OCI-LY3 (cell line): ENCODE measurements at regions not wholly inside any gene's neighbourhood (a gene's known extent, or its start where the extent isn't known, plus 50 kb on each side); places are given as distances from the start of the nearest gene placed in this dataset.

Experiments used
- H2AFZ ChIP-seq: fragments of 200-600, 300-600 bp; shearing (Covaris generic); 2 replicates; pipeline ENCODE4 v1.6.0; 2014; ENCODE audit warnings: antibody characterized with exemption, low read depth, low read length
- H3K27ac ChIP-seq: fragments of 200-600, 300-600 bp; sonication (generic); 2 replicates; pipeline ENCODE4 v1.5.1; 2014; ENCODE audit warnings: mild to moderate bottlenecking, low read length, moderate library complexity, mixed read lengths
- H3K27me3 ChIP-seq: fragments of 200-600, 300-600 bp; sonication (generic); 2 replicates; pipeline ENCODE4 v1.6.1; 2014; ENCODE audit warnings: low read depth, low read length, mixed read lengths
- H3K36me3 ChIP-seq: fragments of 200-600, 300-600 bp; sonication (generic); replicated peaks from 2 replicates; pipeline ENCODE3; 2014; ENCODE audit warnings: low read depth, low read length, mixed read lengths
- H3K4me1 ChIP-seq: fragments of 300-600, 200-600 bp; sonication (generic); 2 replicates; pipeline ENCODE4 v1.6.1; 2014; ENCODE audit warnings: low read length, mixed read lengths
- H3K4me2 ChIP-seq: fragments of 200-600, 300-600 bp; sonication (generic); 2 replicates; pipeline ENCODE4 v1.6.1; 2014; ENCODE audit warnings: low read length, mixed read lengths
- H3K4me3 ChIP-seq: fragments of 300-600, 200-600 bp; sonication (generic); 2 replicates; pipeline ENCODE4 v1.5.1; 2014; ENCODE audit warnings: antibody characterized with exemption, mild to moderate bottlenecking, low read length, moderate library complexity
- H3K79me2 ChIP-seq: fragments of 300-600, 200-600 bp; shearing (Covaris generic); 2 replicates; pipeline ENCODE4 v1.6.1; 2014; ENCODE audit warnings: mild to moderate bottlenecking, low read length, mixed read lengths
- H3K9ac ChIP-seq: fragments of 300-600, 200-600 bp; shearing (Covaris generic); 2 replicates; pipeline ENCODE4 v1.6.0; 2014; ENCODE audit warnings: mild to moderate bottlenecking, low read length, moderate library complexity
- H3K9me3 ChIP-seq: fragments of 200-600, 300-600 bp; shearing (Covaris generic); 2 replicates; pipeline ENCODE4 v1.6.1; 2014; ENCODE audit warnings: low read length, mixed read lengths; ENCODE audit not compliant: insufficient read depth
- H4K20me1 ChIP-seq: fragments of 200-600, 300-600 bp; sonication (generic); 2 replicates; pipeline ENCODE4 v1.6.1; 2016; ENCODE audit warnings: low read length, mixed read lengths; ENCODE audit not compliant: insufficient read depth
- EZH2phosphoT487 ChIP-seq: fragments of 200-600 bp; shearing (Covaris generic); IDR thresholded peaks from 2 replicates; pipeline ENCODE4 v1.6.1; 2018; ENCODE audit warnings: antibody characterized with exemption, mixed run types, low read depth
- TF ChIP-seq, protein P1 (sequence below): fragments of 200-600, 300-600 bp; sonication (generic); IDR thresholded peaks from 2 replicates; pipeline ENCODE4 v1.5.1; 2014; ENCODE audit warnings: antibody characterized with exemption, low read length, low read depth

GRCh38 chr7:91596287-91596686, 284.2 kb downstream of the MTERF1 start:
- H3K79me2 ChIP-seq, result no peaks in the 10 kb centered on the region
- no peaks in the 10 kb centered on the region for H3K27me3 ChIP-seq
- H3K27ac ChIP-seq, result no peak overlapping the region
- TF ChIP-seq, protein P1, sequence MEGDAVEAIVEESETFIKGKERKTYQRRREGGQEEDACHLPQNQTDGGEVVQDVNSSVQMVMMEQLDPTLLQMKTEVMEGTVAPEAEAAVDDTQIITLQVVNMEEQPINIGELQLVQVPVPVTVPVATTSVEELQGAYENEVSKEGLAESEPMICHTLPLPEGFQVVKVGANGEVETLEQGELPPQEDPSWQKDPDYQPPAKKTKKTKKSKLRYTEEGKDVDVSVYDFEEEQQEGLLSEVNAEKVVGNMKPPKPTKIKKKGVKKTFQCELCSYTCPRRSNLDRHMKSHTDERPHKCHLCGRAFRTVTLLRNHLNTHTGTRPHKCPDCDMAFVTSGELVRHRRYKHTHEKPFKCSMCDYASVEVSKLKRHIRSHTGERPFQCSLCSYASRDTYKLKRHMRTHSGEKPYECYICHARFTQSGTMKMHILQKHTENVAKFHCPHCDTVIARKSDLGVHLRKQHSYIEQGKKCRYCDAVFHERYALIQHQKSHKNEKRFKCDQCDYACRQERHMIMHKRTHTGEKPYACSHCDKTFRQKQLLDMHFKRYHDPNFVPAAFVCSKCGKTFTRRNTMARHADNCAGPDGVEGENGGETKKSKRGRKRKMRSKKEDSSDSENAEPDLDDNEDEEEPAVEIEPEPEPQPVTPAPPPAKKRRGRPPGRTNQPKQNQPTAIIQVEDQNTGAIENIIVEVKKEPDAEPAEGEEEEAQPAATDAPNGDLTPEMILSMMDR, result no peak
- TF ChIP-seq EZH2phosphoT487, result no peak
- H3K4me2 ChIP-seq, result no peak overlapping the region
- H3K9ac ChIP-seq, result no peak overlapping the region
- no peaks in the 10 kb centered on the region for H3K9me3 ChIP-seq
- H3K4me1 ChIP-seq, result no peaks in the 10 kb centered on the region
- no peaks in the 10 kb centered on the region for H3K36me3 ChIP-seq
- no peak overlapping the region for H3K4me3 ChIP-seq
- H2AFZ ChIP-seq, result no peak overlapping the region
- no peaks in the 10 kb centered on the region for H4K20me1 ChIP-seq

DNA sequence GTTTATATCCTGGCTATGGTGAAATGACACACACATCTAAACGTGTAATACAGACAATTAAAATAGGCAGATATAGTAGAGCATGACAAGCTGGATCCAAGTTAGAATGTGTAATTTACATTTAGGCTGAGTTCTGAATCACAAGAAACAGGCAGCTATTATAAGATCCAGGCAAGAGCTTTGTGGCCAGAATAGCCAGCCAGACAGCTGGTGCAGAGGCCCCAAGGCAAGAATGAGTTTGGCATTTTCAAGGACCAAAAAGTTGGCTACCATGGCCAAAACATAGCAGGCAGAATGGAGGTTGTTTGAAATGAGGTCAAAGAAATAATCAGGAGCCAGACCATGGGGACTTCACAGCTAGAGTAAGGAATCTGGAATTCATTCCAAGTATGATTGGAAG, 281.7 kb downstream of the MTERF1 start:
- Histone ChIP-seq H3K9ac (no peak overlapping the region), H4K20me1 (no peaks in the 10 kb centered on the region), H3K27me3 (no peaks in the 10 kb centered on the region), H3K9me3 (no peaks in the 10 kb centered on the region), H3K79me2 (no peaks in the 10 kb centered on the region), H3K27ac (no peak overlapping the region), H3K4me2 (no peak overlapping the region), H3K4me3 (no peak overlapping the region), H3K4me1 (no peaks in the 10 kb centered on the region), H2AFZ (no peak overlapping the region), H3K36me3 (no peaks in the 10 kb centered on the region)
- no peak for TF ChIP-seq EZH2phosphoT487
- TF ChIP-seq, protein P1, result no peak

- H3K79me2 ChIP-seq, result no peaks in the 10 kb centered on the region
- TF ChIP-seq EZH2phosphoT487, result no peak
- TF ChIP-seq, protein P1, result no peak
- H3K27ac ChIP-seq, result no peak overlapping the region
- no peak overlapping the region for H2AFZ ChIP-seq
- no peaks in the 10 kb centered on the region for H3K36me3 ChIP-seq
- H4K20me1 ChIP-seq, result no peaks in the 10 kb centered on the region
- H3K4me2 ChIP-seq, result no peak overlapping the region
- no peak overlapping the region for H3K4me3 ChIP-seq
- no peaks in the 10 kb centered on the region for H3K9me3 ChIP-seq
- no peaks in the 10 kb centered on the region for H3K4me1 ChIP-seq
- H3K27me3 ChIP-seq, result no peaks in the 10 kb centered on the region
- no peak overlapping the region for H3K9ac ChIP-seq
These were observed 280.4 kb downstream of the MTERF1 start for GRCh38 chr7:91600112-91600511.

DNA sequence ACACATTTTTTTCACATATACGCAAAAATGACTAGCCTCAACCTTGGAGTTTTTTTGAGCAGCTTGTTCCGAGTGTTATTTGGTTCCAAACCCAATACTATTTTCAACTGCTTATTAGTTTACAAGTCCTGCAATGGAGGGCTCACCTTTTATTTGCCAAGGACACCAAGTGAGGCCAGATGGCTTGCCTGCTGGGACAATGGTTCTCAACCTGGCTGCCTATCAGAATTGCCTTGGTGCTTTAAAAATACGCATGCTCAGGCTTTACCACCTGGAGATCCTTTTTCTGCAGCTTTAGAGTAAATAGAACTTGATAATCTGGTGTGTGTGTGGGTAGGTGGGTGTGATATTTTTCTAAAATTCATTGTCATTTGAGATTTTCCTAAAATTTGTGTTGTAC, 276.8 kb downstream of the MTERF1 start:
- Histone ChIP-seq H3K4me1 (no peaks in the 10 kb centered on the region), H3K79me2 (no peaks in the 10 kb centered on the region), H3K9ac (no peak overlapping the region), H3K4me2 (no peak overlapping the region), H3K9me3 (no peaks in the 10 kb centered on the region), H3K4me3 (no peak overlapping the region), H3K36me3 (no peaks in the 10 kb centered on the region), H2AFZ (no peak overlapping the region), H4K20me1 (no peaks in the 10 kb centered on the region), H3K27me3 (no peaks in the 10 kb centered on the region), H3K27ac (no peak overlapping the region)
- no peak for TF ChIP-seq EZH2phosphoT487
- TF ChIP-seq, protein P1, result no peak
